Frontal cortex (tissue), 3 donors: ENCODE measurements at regions not wholly inside any gene's neighbourhood (a gene's known extent, or its start where the extent isn't known, plus 50 kb on each side); places are given as distances from the start of the nearest gene placed in this dataset.

Source experiments
- DNase-seq, 2 donors: peaks; one replicate each; pipeline ENCODE4 v3.0.0; 2012; ENCODE audit warnings: low spot score in 2 of 2
- FAIRE-seq: peaks from 2 replicates; lab custom pipeline; 2012; peaks lifted over from hg19 to GRCh38; lab: Jason Lieb, UNC
- donor health status: control.
- donor health status: control.
- donor health status: control.

- FAIRE-seq (no peak), DNase-seq (no peak)
These were observed 1574.4 kb downstream of the BRINP3 start for GRCh38 chr1:188903241-188903640.

- no peak for FAIRE-seq
These were observed 1573.5 kb downstream of the BRINP3 start for GRCh38 chr1:188904201-188904600.

GRCh38 chr1:188906921-188907641 is 1570.6 kb downstream of the BRINP3 start:
- DNase-seq = no peak
- no peak for FAIRE-seq

More at GRCh38 chr1:188904201-188904600, 1573.5 kb downstream of the BRINP3 start:
- DNase-seq = no peak

GRCh38 chr1:188930382-188930781 is 1547.3 kb downstream of the BRINP3 start:
- FAIRE-seq = no peak
- DNase-seq = no peak

GRCh38 chr1:188931506-188931905 is 1546.2 kb downstream of the BRINP3 start:
- DNase-seq (no peak), FAIRE-seq (no peak)

- FAIRE-seq (no peak), DNase-seq (no peak)
These were observed 1539.6 kb downstream of the BRINP3 start for GRCh38 chr1:188937965-188938551.

- DNase-seq (no peak), FAIRE-seq (no peak)
These were observed 1535.7 kb downstream of the BRINP3 start for GRCh38 chr1:188941986-188942385.

GRCh38 chr1:188949701-188950100 is 1528.0 kb downstream of the BRINP3 start:
- no peak for FAIRE-seq
- DNase-seq = no peak

- no peak for FAIRE-seq
- DNase-seq = no peak
These were observed 1519.1 kb downstream of the BRINP3 start for GRCh38 chr1:188958461-188959115.

- no peak for FAIRE-seq
- DNase-seq = no peak
These were observed 1490.8 kb downstream of the BRINP3 start for GRCh38 chr1:188986745-188987417.

- FAIRE-seq = no peak
These were observed 1489.1 kb downstream of the BRINP3 start for GRCh38 chr1:188988589-188988988.

GRCh38 chr1:188991221-188991930 is 1486.3 kb downstream of the BRINP3 start:
- DNase-seq = no peak
- no peak for FAIRE-seq

More at GRCh38 chr1:188988589-188988988, 1489.1 kb downstream of the BRINP3 start:
- no peak for DNase-seq

- DNase-seq (no peak), FAIRE-seq (no peak)
These were observed 1469.8 kb downstream of the BRINP3 start for GRCh38 chr1:189007824-189008223.

GRCh38 chr1:189021577-189021976 is 1456.1 kb downstream of the BRINP3 start:
- no peak for FAIRE-seq
- no peak for DNase-seq

- DNase-seq = no peak
- no peak for FAIRE-seq
These were observed 1455.6 kb downstream of the BRINP3 start for GRCh38 chr1:189022015-189022414.

- FAIRE-seq (no peak), DNase-seq (no peak)
These were observed 1450.2 kb downstream of the BRINP3 start for GRCh38 chr1:189027512-189027911.

- FAIRE-seq (no peak), DNase-seq (no peak)
These were observed 1444.5 kb downstream of the BRINP3 start for GRCh38 chr1:189033169-189033568.

GRCh38 chr1:189036628-189037027 is 1441.0 kb downstream of the BRINP3 start:
- DNase-seq (no peak), FAIRE-seq (no peak)

- no peak for DNase-seq
- no peak for FAIRE-seq
These were observed 1431.5 kb downstream of the BRINP3 start for GRCh38 chr1:189046127-189046526.

- FAIRE-seq (no peak), DNase-seq (no peak)
These were observed 1392.9 kb downstream of the BRINP3 start for GRCh38 chr1:189084811-189085210.
